GM19035 (cell line): ENCODE measurements at regions not wholly inside any gene's neighbourhood (a gene's known extent, or its start where the extent isn't known, plus 50 kb on each side); places are given as distances from the start of the nearest gene placed in this dataset.

Source experiments
- ATAC-seq: cut with Tn5 transposase; IDR thresholded peaks from one replicate; pipeline ENCODE4 v1.9.1; 2021; ENCODE audit not compliant: unreplicated experiment

DNA sequence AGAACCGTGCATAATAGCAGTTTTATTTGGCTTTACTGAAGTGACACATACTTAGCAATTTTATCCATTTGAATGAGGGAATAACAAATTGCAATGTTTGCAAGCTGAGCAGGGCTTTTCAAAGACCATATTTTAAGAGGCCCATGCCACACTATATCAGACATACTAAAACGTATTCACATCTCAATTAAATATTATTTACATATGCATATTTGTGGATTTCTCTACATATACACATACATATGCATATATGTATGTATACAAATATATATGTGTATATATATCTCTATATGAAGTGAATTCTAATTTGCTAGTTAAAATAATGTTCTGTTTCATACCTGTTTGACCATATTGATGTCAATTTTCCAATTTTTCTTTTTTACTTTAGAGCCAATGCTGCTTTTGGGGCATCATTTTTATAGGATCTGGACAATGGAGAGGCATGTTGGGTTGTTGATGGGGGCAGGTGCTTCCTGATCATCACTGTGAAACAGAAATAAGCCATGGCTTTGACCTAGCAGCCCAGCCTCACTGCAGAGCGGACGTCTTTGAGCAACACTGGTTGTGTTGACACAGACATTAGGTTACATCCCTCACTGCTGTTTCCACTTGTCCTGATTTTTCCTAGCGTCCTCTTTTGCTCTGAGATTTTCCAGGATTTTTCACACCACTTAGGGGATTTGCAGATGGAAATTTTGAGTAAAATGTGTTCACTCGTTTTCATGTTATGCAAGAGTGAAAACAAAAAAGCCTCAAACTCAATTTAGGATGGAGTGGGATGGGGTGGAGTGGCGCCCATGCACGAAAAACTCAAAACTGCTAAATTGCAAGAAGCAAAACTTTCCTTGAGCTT lies 56.9 kb downstream of the RDH14 start:
- ATAC-seq: no peak

DNA sequence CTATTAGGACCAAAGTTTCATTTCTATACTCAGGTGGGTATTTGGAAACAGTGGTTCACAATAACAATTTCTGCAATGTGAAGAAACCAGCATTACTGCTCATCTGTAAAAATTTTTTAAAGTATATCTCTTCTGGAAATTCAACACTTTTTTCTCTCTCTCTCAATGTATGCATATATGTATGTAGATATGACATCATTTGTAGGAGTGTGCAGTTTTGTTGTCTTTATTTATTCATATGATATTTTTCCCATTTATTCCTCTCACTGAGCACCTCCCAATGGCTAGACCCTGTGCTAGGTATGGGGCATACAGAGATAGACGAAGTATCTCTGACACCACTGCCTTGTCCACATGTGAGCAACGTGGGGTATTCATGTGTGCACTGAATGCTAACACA lies 58.3 kb downstream of the RDH14 start:
- ATAC-seq: no peak

DNA sequence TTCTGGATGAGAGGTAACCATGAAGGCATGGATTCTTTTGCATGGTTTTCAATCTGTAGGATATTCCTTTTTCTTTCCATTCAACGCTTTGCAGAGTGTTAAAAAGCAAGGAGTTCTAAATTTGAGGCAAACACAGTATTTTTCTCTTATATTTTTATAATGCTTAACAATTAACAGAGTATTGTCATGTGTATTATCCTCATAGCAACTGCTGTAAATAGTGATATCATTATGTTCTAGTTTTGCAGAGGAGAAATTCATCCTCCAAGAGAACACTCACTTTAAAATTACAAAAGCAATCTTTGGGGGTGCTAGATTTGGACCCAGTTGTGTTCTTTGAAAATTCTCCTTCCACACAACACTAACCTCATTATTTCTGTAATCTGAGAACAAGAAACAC lies 58.7 kb downstream of the RDH14 start:
- no peak for ATAC-seq

DNA sequence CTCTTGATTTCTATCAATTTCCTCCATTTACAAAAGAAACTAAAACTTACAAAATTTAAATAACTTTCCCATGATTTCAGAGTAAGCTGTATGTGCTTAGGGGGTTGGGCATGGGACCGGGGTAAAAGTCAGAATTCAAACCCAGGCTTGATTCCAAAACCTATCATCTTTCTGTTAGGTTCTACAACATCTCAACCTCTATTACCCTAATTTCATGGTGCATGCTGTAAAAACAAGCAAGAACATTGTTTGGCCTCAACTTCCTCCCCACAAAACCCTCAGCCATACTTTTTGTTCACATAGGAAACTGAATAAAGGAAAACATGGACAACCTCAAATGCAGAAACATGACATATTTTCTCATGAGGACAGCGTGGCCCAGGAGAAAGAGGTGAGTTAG lies 59.3 kb downstream of the RDH14 start:
- ATAC-seq: no peak

DNA sequence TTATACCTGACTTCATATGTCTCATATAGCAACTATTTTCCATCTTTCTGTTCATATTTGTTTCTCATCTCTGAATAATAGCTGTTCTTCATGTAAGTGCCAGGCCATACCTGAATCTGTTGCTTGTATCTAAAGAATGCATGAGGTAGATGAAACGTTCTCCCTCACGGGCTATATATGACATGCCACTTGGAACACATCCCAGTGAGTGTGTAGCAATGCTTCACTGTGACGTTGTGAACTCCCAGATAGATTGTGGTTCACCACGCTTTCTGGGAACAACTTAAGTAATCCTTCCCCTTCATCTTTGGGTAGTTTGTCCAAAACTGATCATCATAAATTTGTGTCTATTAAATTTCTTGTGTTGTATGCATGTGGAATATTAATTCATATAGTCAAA lies 60.1 kb downstream of the RDH14 start:
- ATAC-seq: no peak

DNA sequence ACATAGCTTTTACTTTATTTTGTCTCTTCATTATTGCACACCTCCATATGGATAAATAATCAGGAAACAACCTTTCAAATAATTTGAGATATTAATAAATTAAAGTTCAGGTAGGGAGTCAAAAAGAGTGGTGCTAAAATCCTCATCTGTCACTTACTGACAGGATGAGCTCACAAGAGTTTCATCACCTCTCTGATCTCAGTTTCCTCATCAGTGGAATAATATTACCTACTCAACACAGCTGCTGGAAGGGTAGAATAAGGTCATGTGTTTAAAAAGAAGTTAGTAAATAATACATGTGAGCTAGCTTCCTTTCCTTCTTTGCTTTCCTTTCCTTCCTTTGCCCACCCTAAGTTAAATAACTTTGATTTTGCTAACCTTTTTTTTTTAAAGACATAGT lies 61.9 kb downstream of the RDH14 start:
- ATAC-seq: no peak

DNA sequence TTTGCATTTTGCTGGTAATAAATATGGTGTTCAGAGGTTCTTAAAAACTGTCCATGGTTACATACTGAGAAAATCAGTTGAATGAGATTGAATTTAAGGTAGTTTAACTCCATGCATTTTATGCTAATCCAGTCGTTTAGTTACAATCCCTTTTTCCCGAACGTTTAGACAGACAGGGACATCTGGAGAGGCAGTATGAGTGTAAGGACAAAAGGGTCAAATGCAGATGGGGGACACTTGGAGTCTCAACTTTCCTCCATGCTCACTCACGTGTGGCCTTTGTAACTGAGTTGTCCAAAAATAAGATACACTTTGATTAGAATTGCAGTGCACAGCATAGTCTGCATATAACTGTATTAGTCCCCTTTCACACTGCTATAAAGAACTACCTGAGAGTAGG lies 63.9 kb downstream of the RDH14 start:
- ATAC-seq: no peak

DNA sequence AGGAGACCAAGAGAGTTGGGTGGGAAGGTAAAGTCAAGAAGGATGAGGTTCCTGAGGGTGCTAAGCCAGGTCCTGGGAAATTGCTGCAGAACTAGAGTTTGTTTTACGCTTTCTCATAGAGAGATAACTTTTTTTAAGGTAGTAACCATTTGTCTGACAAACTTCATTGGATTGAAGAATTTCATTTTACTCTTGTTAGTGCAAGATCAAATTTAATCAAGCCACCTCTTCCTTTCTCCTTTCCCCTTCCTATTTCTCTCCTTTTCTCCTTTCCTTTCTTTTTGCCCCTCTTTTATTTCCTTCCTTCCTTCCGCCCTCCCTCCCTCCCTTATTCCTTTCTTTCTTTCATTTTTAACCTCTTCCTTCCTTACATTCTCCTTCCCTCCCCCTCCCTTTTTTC lies 65.4 kb downstream of the RDH14 start:
- ATAC-seq: no peak

DNA sequence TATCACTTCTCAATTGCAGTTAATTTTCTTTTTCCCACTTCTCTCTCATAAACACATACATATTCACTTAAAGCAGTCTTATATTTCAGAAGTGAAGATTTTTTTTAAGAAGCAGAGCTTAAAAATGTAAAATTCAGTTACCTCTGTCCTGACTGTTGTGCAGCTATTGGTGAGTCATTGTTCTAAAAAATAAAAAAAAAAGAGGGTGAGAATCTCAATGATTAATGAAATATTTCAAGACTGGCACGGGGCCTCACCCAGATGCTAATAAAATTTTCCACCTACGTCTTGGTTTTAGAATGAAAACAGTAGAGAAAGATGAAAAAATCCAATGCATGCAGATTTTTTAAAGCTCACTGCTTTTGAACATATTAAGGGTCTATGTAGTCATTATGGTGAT lies 67.7 kb downstream of the RDH14 start:
- ATAC-seq: no peak

DNA sequence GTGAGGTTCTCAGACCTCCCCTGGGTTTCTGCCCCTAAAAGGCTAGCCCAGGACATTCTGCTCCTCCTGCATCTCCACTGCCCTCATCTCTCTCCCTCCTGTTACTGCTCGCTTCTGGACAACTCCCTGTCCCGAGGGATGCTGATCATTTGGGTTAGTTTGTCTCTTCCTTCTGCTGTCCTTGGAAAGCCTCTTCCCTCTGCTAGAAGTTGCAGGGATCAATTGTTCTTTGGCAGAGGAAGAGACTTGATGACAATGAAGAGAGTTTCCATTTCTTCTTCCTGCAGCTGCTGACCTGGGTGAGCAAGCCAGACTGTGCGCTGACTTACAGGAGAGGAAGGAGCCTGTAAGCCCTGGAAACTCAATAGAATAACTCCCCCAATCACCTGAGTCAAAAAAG lies 68.9 kb downstream of the RDH14 start:
- no peak for ATAC-seq

DNA sequence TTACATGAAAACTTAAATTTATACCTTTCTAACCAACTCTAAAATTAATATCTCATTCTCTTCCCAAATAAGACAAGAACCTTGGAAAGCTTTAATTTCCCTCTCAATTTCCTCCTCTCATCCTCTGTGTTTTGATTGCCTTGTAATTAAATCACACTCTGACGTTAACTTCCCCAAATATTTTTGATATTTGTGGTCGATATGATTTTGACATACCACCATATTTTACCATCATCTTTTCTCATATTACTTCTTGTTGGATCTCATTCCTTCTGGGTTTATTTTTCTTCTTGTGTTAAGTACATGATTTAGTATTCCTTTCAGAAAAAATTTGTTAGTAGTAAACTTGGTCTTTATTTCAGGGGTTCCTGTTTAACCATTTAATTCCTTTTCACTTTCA lies 69.6 kb downstream of the RDH14 start:
- ATAC-seq: no peak

DNA sequence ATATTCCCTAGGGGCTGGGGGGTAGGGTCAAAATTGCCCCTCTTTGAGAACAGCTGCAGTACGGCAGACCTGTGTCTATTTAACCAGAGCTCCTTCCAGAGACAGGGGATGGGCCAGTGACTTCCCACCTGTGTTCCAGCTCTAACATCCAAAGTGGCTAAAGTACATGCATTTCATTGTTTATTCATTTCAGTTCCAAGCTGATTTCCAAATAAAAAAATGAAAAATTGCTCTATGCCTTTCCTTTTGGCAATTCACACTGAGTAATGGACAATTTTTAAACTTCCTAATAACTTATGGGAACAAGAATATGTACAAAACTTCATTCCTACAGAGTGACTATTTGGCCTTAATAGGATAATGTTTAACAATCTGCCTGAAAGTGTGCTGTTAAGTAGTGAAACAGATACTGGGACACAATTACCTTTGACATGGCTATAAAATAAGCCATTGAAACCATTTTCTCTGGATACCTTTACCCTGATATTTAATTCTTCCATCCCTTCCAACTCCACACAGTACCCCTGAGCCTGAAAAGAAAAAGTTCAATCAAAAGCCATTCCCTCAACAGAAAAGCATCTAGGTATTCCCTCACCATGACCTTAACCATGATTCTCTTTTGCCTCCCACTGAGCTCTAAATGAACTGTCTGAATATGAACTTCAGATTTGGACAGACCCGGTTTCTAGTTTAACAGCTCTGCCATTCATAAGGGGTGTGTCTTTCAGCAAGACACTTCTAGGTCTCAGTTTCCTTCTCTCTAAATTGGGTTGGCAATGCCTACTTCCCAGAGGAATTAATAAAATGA lies 73.1 kb downstream of the RDH14 start:
- no peak for ATAC-seq

DNA sequence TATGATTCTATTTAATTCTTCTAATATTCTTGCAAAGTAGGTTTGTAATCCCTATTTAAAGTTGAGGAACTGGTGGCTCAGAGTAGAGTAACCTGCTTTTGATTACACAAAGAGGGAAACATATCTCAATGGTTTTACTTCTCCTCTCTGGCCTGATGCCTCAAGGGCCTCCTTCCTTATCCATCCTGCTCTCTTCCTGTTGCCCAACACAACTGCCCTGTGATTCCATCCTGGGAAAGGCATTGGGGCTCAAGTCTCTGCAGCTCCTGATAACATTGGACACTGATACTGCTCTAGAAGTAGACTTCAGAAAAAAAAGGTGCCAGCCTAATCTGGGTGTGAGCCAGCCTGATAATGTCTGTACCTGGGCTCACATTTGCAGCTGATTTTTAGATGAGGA lies 75.8 kb downstream of the RDH14 start:
- no peak for ATAC-seq

DNA sequence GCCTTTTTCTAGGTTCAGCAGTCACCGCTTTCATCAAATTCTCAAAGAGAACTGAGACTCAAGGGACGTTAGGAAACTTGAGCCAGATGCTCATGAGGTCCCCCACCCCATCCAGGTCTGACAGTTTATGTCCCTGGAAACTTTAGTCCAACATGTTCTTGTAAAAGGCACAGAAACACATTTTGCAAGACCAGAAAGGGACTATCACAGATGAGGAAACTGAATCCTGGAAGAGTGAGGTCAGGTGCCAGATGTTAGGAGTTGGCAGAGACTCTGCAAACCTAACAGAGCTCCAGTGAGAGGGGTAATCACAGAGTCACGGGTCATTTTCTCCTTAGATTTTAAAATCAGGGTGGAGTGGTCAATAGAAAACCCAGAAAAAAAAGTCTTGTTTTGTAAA lies 76.6 kb downstream of the RDH14 start:
- no peak for ATAC-seq

DNA sequence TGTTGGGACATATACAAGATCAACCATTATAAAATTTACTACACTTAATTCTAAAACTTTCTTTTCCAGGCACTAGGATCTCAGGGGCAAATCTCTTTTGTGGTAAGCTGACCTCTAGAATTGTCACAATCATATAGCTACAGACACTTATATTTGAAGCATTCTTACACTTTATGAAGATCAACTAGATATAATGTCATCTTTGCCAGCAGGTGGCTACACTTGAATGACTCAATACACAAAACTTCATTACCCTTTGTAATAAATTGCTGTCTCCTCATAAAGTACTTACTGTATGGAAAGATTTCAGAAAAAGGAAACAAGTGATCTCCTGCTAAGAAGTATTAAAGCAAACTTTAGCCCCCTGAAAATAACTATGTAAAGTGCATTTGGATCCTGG lies 77.8 kb downstream of the RDH14 start:
- ATAC-seq: no peak

DNA sequence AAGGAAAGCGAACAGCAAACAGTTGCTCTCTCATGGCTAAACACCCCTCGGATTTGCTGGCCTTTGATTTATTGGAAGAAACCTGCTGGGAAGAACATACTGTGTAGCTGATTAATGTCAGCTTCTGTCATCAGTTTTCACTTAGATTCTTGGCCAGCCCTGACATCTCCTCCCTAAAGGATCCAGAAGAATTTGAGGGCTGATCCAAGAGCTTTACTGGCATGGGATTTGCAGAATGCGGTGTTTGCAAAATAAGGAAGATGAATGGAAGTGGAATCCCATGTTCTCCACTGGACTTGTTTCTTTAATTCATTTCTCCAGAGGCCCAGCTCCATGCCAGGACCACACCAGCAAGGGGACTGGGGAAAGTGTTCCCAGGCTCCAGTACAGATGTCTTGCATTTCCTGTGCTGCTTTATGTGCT lies 80.5 kb downstream of the RDH14 start:
- ATAC-seq: no peak

DNA sequence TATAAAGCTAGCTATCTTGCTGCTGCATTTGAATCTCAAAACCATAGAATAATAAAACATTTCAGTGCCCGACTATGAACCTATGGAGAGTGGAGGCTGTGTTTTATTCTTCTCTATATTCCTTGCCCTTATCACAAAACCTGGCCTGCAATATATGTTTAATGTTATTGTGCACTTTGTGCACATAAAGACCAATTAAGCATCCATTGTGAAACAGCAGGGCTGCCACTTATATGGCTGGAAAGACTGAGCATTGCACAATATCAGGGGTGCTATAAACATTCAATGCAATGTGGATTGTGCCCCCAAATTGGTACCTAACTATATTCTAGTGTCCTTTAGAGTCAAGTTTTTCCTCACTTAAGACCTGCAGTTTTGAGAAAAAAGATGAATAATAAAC lies 83.2 kb downstream of the RDH14 start:
- ATAC-seq: no peak

DNA sequence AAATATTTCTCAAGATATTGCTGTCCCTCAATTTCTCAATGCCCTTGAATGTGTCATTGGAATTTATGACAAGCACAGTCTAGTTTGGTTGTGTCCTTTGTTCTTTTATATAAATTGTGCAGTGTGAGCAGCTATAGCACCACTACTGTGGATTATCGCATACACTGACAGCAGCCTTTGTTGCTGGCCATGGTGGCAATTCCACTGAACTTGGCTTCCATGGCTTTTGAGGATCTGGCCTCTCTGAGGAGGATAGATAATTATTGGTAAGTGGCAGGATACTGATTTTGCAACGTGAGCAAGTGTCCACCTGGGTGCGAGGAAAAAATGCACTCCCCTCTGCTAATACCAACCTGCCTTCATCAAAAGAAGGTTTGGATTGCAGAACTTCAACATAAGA lies 84.0 kb downstream of the RDH14 start:
- ATAC-seq: no peak

DNA sequence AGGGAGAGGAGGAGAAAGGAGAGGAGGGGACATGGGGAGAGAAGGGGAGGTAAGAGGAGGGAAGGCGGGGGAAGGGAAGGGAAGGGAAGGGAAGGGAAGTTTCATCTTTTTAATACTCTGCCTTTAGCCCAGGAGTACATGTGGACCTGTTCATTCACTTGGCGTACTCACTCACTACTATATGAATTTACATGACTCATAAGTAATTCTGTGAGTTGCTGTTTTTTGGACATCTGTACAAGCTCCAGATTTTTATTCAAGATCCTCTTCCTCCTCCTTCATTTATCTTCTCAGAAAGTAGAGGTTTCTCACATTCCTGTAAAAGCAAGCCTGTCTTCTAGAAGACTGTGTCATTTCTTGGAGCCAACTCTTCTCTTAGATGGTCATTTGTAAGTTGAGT lies 84.6 kb downstream of the RDH14 start:
- no peak for ATAC-seq

DNA sequence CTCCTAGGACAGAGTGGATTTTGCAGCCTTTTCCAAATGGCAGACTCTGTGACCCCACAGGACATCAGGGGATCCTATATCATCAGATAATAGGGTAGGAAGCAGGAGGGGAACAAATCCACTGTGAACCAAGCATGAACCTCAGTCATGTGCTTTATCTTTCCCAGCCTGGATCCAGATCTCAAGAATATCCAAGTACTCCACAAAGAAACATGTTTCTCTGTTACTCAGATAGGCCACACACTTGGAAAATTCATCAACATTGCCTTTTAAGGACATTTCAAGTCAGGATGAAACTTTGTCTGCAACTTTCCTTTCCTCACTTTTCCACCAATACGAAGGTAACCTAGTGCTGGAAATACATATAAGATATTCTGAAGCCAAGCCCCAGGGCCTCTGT lies 85.8 kb downstream of the RDH14 start:
- ATAC-seq: no peak

DNA sequence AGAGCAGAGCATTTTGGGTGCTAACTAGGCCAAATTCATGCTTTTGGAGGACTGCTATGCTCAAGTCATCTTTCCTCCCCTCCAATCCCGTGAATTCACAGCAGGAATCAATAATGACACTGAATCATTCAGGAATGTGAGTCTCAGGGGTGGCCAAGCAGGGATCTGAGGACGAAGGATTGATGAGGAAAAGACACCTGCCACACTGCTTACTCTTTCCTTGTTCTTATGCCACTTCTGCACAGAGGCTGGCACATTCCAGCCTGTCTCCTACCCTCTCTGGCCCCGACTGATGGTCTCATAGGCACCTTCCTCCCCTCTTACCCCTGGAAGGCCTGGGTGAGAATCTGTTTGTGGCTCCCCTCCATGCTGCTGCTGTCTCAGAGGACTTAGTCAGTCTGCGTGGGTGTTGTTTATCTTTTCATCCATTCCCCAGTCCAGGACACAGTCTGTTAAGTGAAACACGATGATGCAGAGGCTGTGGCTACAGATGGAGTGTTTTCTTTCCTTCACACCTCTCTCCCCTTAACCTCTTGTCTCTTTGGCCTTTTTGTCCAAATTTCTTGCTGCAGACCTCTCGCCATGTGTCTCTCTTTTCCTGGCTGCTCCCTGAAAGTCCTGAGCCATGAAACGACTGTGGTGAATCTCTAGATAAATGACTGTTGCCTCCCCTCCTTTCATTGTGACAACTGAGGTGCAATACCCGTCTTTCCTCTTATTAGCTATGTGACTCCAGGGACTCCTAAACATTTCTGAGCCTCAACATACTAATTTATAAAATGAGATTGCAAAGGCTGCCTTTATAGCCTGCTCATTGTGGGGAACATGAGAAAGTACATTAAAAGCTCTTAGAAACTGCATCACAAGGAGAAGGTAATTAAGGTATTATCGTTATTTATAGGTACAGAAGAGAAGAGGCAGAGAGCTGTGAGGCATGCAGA lies 86.9 kb downstream of the RDH14 start:
- ATAC-seq: no peak
